ENCODE measurements at regions not wholly inside any gene's neighbourhood (a gene's known extent, or its start where the extent isn't known, plus 50 kb on each side); places are given as distances from the start of the nearest gene placed in this dataset.

- TF ChIP-seq CTCF (IDR thresholded peaks at IDR 0.05) (no peak), POLR2A (IDR thresholded peaks at IDR 0.05) (no peak)
Observed at GRCh38 chr16:27698746-27699145, 148.8 kb downstream of the KATNIP start.
